ENCODE measurements at regions not wholly inside any gene's neighbourhood (a gene's known extent, or its start where the extent isn't known, plus 50 kb on each side); places are given as distances from the start of the nearest gene placed in this dataset.

DNA sequence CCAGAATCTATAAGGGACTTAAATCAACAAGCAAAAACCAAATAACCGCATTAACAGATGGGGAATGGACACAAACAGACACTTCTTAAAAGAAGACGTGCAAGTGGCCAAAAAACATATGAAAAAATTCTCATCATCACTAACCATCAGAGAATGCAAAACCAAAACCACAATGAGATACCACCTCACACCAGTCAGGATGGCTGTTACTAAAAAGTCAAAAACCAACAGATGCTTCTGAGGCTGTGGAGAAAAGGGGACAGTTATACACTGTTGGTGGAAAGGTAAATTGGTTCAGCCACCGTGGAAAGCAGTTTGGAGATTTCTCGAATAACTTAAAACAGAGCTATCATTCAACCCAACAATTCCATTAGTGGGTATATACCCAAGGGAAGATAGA lies 124.9 kb upstream of the OLIG2 start:
- H3K36me3 ChIP-seq (ENCODE audit: insufficient read depth, low read length) = no peaks in the 10 kb centered on the region
- no peaks in the 10 kb centered on the region for H3K4me1 ChIP-seq (ENCODE audit: insufficient read depth, low read length)
- no peaks in the 10 kb centered on the region for H3K79me2 ChIP-seq (ENCODE audit: insufficient read depth, low read length)
- H3K27ac ChIP-seq (ENCODE audit: low read depth, low read length) = no peak overlapping the region
- no peak overlapping the region for H3K4me2 ChIP-seq (ENCODE audit: insufficient read depth, low read length)
- peaks cover 4% of the 10 kb centered on the region for H3K27me3 ChIP-seq (ENCODE audit: insufficient read depth, low read length)
- TF ChIP-seq, protein P1, sequence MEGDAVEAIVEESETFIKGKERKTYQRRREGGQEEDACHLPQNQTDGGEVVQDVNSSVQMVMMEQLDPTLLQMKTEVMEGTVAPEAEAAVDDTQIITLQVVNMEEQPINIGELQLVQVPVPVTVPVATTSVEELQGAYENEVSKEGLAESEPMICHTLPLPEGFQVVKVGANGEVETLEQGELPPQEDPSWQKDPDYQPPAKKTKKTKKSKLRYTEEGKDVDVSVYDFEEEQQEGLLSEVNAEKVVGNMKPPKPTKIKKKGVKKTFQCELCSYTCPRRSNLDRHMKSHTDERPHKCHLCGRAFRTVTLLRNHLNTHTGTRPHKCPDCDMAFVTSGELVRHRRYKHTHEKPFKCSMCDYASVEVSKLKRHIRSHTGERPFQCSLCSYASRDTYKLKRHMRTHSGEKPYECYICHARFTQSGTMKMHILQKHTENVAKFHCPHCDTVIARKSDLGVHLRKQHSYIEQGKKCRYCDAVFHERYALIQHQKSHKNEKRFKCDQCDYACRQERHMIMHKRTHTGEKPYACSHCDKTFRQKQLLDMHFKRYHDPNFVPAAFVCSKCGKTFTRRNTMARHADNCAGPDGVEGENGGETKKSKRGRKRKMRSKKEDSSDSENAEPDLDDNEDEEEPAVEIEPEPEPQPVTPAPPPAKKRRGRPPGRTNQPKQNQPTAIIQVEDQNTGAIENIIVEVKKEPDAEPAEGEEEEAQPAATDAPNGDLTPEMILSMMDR (IDR thresholded peaks at IDR 0.05; ENCODE audit: extremely low read depth, low read depth, low read length) = no peak
- H3K4me3 ChIP-seq (ENCODE audit: insufficient read depth, low read length) = no peak overlapping the region
- no peak overlapping the region for H2AFZ ChIP-seq (ENCODE audit: low read length)
- DNase-seq (ENCODE audit: insufficient read length, low spot score, missing footprints) = no peak
- no peaks in the 10 kb centered on the region for H3K9me3 ChIP-seq (ENCODE audit: low read depth, low read length)
- no peaks in the 10 kb centered on the region for H4K20me1 ChIP-seq (ENCODE audit: insufficient read depth, low read length)

DNA sequence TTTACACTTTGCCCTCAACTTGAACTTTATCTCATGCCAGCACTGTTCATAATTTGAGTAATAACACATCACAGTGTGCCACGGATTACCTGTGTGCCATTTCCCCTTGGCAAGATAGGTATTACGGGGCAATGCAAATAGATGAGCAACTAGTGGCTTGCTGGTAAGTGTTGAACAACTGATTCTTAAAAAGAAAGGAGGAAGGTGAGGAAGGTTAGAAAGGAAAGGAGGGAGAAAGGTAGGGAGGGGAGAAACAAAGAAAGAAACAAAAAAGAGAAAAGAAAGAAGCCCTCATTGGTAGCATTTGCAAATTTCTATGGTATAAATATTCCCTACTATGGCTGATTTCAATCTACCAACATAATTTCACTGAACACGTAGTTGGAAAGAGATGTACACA lies 118.2 kb upstream of the OLIG2 start:
- Histone ChIP-seq H3K9me3 (ENCODE audit: low read depth, low read length) (no peaks in the 10 kb centered on the region), H3K4me2 (ENCODE audit: insufficient read depth, low read length) (no peak overlapping the region), H3K4me1 (ENCODE audit: insufficient read depth, low read length) (no peaks in the 10 kb centered on the region), H4K20me1 (ENCODE audit: insufficient read depth, low read length) (no peaks in the 10 kb centered on the region), H2AFZ (ENCODE audit: low read length) (no peak overlapping the region), H3K27me3 (ENCODE audit: insufficient read depth, low read length) (peaks cover 4% of the 10 kb centered on the region), H3K27ac (ENCODE audit: low read depth, low read length) (no peak overlapping the region), H3K4me3 (ENCODE audit: insufficient read depth, low read length) (no peak overlapping the region), H3K79me2 (ENCODE audit: insufficient read depth, low read length) (no peaks in the 10 kb centered on the region), H3K36me3 (ENCODE audit: insufficient read depth, low read length) (no peaks in the 10 kb centered on the region)
- TF ChIP-seq, protein P1 (IDR thresholded peaks at IDR 0.05; ENCODE audit: extremely low read depth, low read depth, low read length) = no peak
- no peak for DNase-seq (ENCODE audit: insufficient read length, low spot score, missing footprints)

DNA sequence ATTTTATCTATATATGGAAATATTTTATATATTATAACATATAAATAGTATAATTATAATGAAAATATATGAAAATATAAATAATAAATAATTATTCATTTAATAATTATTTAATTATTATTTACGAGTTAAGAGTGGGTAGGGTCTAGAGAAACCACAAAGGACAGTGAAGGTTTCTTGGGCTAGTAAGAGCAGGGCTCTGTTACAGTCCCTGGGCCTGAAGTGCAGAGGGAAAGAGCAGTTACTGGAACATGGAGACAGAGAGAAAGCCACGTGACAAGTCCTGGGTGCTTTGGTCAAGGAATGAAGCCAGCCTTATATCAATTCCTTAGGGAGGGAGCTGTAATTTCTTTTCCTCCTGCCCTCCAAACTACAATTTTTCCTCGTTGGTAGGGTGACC lies 117.2 kb upstream of the OLIG2 start:
- TF ChIP-seq, protein P1 (IDR thresholded peaks at IDR 0.05; ENCODE audit: extremely low read depth, low read depth, low read length) = no peak
- H3K4me1 ChIP-seq (ENCODE audit: insufficient read depth, low read length) = no peaks in the 10 kb centered on the region

GRCh38 chr21:32909393-32909792 lies 116.3 kb upstream of the OLIG2 start:
- Histone ChIP-seq H3K4me2 (ENCODE audit: insufficient read depth, low read length) (no peak overlapping the region), H2AFZ (ENCODE audit: low read length) (no peak overlapping the region), H3K27ac (ENCODE audit: low read depth, low read length) (no peak overlapping the region), H3K9me3 (ENCODE audit: low read depth, low read length) (no peaks in the 10 kb centered on the region), H4K20me1 (ENCODE audit: insufficient read depth, low read length) (no peaks in the 10 kb centered on the region), H3K79me2 (ENCODE audit: insufficient read depth, low read length) (no peaks in the 10 kb centered on the region), H3K36me3 (ENCODE audit: insufficient read depth, low read length) (no peaks in the 10 kb centered on the region), H3K4me1 (ENCODE audit: insufficient read depth, low read length) (no peaks in the 10 kb centered on the region), H3K27me3 (ENCODE audit: insufficient read depth, low read length) (peaks cover 4% of the 10 kb centered on the region), H3K4me3 (ENCODE audit: insufficient read depth, low read length) (no peak overlapping the region)
- TF ChIP-seq, protein P1 (IDR thresholded peaks at IDR 0.05; ENCODE audit: extremely low read depth, low read depth, low read length) = no peak
- no peak for DNase-seq (ENCODE audit: insufficient read length, low spot score, missing footprints)

More for the DNA sequence above, 117.2 kb upstream of the OLIG2 start:
- no peak overlapping the region for H3K4me2 ChIP-seq (ENCODE audit: insufficient read depth, low read length)
- H3K27ac ChIP-seq (ENCODE audit: low read depth, low read length) = no peak overlapping the region
- DNase-seq (ENCODE audit: insufficient read length, low spot score, missing footprints) = no peak
- no peak overlapping the region for H3K4me3 ChIP-seq (ENCODE audit: insufficient read depth, low read length)
- no peaks in the 10 kb centered on the region for H4K20me1 ChIP-seq (ENCODE audit: insufficient read depth, low read length)
- H3K27me3 ChIP-seq (ENCODE audit: insufficient read depth, low read length) = peaks cover 4% of the 10 kb centered on the region
- no peak overlapping the region for H2AFZ ChIP-seq (ENCODE audit: low read length)
- no peaks in the 10 kb centered on the region for H3K36me3 ChIP-seq (ENCODE audit: insufficient read depth, low read length)
- no peaks in the 10 kb centered on the region for H3K79me2 ChIP-seq (ENCODE audit: insufficient read depth, low read length)
- no peaks in the 10 kb centered on the region for H3K9me3 ChIP-seq (ENCODE audit: low read depth, low read length)

All from osteoblast (primary cell).